DND-41 (cell line): ENCODE measurements at regions not wholly inside any gene's neighbourhood (a gene's known extent, or its start where the extent isn't known, plus 50 kb on each side); places are given as distances from the start of the nearest gene placed in this dataset.

Experiments used
- ATAC-seq: fragments of 200-7000 bp; cut with Tn5 transposase; 3 replicates; pipeline ENCODE4 v1.9.1; 2021; ENCODE audit warnings: low read depth; ENCODE audit not compliant: insufficient read depth
- DNase-seq: peaks from one replicate; pipeline ENCODE4 v3.0.0-alpha.2; 2020
- H2AFZ ChIP-seq: 2 replicates; pipeline ENCODE4 v1.6.0; 2012; ENCODE audit warnings: low read depth, low read length
- H3K27ac ChIP-seq: 2 replicates; pipeline ENCODE4 v1.5.1; 2012; ENCODE audit warnings: low read length, inconsistent platforms
- H3K27me3 ChIP-seq: fragments of 200-600 bp; sonication (generic); 2 replicates; pipeline ENCODE4 v1.6.0; 2012; ENCODE audit warnings: low read length, mild to moderate bottlenecking, inconsistent platforms; ENCODE audit not compliant: insufficient read depth, poor library complexity
- H3K36me3 ChIP-seq: 2 replicates; pipeline ENCODE4 v1.5.1; 2012; ENCODE audit warnings: low read length, inconsistent platforms; ENCODE audit not compliant: insufficient read depth
- H3K4me1 ChIP-seq: 2 replicates; pipeline ENCODE4 v1.5.1; 2012; ENCODE audit warnings: mild to moderate bottlenecking, low read length; ENCODE audit not compliant: insufficient read depth
- H3K4me2 ChIP-seq: 2 replicates; pipeline ENCODE4 v1.6.0; 2012; ENCODE audit warnings: mild to moderate bottlenecking, moderate library complexity, low read length, inconsistent platforms; ENCODE audit not compliant: insufficient read depth
- H3K4me3 ChIP-seq, 2 experiments: fragments of 200-600 bp in 1 of 2; shearing (Covaris generic) in 1 of 2; 2 replicates each; pipeline ENCODE4 v1.5.1; 2012 to 2016; ENCODE audit warnings: inconsistent platforms in 2 of 2, low read length in 2 of 2, mild to moderate bottlenecking in 2 of 2, low read depth in 1 of 2, moderate library complexity in 1 of 2
- H3K79me2 ChIP-seq: 2 replicates; pipeline ENCODE4 v1.6.0; 2012; ENCODE audit warnings: low read length, inconsistent platforms; ENCODE audit not compliant: insufficient read depth
- H3K9ac ChIP-seq: 2 replicates; pipeline ENCODE4 v1.6.0; 2012; ENCODE audit warnings: low read depth, mild to moderate bottlenecking, inconsistent platforms, low read length, moderate library complexity
- H3K9me3 ChIP-seq: 2 replicates; pipeline ENCODE4 v1.5.1; 2012; ENCODE audit warnings: low read length, moderate library complexity, mild to moderate bottlenecking, inconsistent platforms; ENCODE audit not compliant: insufficient read depth, severe bottlenecking
- H4K20me1 ChIP-seq: 2 replicates; pipeline ENCODE4 v1.6.0; 2012; ENCODE audit warnings: low read length; ENCODE audit not compliant: insufficient read depth
- EZH2 ChIP-seq: IDR thresholded peaks from 3 replicates; pipeline ENCODE4 v1.6.1; 2012; ENCODE audit warnings: borderline replicate concordance, low read depth, mild to moderate bottlenecking, moderate library complexity, low read length, inconsistent platforms; ENCODE audit not compliant: severe bottlenecking
- TF ChIP-seq, protein P1 (sequence below): IDR thresholded peaks from 2 replicates; pipeline ENCODE4 v1.5.1; 2012; ENCODE audit warnings: borderline replicate concordance, low read length, moderate library complexity, mild to moderate bottlenecking; ENCODE audit not compliant: poor library complexity, severe bottlenecking; ENCODE audit errors: extremely low read depth

DNA sequence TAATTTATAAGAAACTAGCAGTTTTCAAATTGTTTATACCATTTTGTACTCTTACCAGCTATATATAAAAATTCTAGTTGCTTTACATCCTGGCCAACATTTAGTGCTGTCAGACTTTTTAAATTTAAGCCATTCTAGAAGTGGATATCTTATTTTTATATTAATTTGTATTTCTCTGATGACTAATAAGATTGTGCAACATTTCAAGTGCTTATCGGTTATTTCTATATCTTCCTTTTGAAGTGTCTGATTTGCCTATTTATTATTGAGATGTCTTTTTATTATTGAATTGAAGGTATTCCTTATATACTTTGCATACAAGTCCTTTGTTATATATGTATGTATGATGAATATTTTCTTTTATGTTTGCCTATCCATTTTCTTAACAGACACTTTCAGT is 324.0 kb downstream of the ELAVL2 start:
- no peak overlapping the region for H2AFZ ChIP-seq
- TF ChIP-seq EZH2 = no peak
- TF ChIP-seq, protein P1, sequence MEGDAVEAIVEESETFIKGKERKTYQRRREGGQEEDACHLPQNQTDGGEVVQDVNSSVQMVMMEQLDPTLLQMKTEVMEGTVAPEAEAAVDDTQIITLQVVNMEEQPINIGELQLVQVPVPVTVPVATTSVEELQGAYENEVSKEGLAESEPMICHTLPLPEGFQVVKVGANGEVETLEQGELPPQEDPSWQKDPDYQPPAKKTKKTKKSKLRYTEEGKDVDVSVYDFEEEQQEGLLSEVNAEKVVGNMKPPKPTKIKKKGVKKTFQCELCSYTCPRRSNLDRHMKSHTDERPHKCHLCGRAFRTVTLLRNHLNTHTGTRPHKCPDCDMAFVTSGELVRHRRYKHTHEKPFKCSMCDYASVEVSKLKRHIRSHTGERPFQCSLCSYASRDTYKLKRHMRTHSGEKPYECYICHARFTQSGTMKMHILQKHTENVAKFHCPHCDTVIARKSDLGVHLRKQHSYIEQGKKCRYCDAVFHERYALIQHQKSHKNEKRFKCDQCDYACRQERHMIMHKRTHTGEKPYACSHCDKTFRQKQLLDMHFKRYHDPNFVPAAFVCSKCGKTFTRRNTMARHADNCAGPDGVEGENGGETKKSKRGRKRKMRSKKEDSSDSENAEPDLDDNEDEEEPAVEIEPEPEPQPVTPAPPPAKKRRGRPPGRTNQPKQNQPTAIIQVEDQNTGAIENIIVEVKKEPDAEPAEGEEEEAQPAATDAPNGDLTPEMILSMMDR = no peak
- no peaks in the 10 kb centered on the region for H4K20me1 ChIP-seq
- no peak for DNase-seq
- H3K27me3 ChIP-seq = no peaks in the 10 kb centered on the region
- H3K27ac ChIP-seq = no peak overlapping the region
- H3K9me3 ChIP-seq = no peaks in the 10 kb centered on the region
- no peaks in the 10 kb centered on the region for H3K4me1 ChIP-seq
- ATAC-seq = no peak
- no peak overlapping the region for H3K9ac ChIP-seq
- no peak overlapping the region for H3K4me2 ChIP-seq
- no peak overlapping the region for H3K4me3 ChIP-seq
- no peaks in the 10 kb centered on the region for H3K79me2 ChIP-seq
- H3K36me3 ChIP-seq = no peaks in the 10 kb centered on the region

DNA sequence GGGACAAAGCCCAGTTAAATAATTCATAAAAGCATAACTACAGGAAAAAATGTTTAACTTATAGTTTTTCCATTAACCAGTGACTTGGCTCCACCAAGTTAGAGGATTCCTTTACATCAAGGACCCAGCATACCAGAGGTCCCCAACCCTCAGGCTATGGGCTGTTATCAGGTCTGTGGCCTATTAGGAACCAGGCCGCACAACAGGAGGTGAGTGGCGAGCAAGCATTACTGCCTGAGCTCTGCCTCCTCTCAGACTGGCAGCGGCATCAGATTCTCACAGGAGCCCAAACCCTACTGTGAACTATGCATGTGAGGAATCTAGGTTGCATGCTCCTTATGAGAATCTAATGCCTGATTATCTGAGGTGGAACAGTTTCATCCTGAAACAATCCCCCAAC is 303.1 kb downstream of the ELAVL2 start:
- Histone ChIP-seq H3K79me2 (no peaks in the 10 kb centered on the region), H3K9me3 (no peaks in the 10 kb centered on the region), H3K4me2 (no peak overlapping the region), H4K20me1 (no peaks in the 10 kb centered on the region), H2AFZ (no peak overlapping the region), H3K9ac (no peak overlapping the region), H3K4me1 (no peaks in the 10 kb centered on the region), H3K4me3 (no peak overlapping the region), H3K27me3 (no peaks in the 10 kb centered on the region), H3K27ac (no peak overlapping the region), H3K36me3 (no peaks in the 10 kb centered on the region)
- no peak for TF ChIP-seq EZH2
- TF ChIP-seq, protein P1 = no peak
- DNase-seq (no peak), ATAC-seq (no peak)

DNA sequence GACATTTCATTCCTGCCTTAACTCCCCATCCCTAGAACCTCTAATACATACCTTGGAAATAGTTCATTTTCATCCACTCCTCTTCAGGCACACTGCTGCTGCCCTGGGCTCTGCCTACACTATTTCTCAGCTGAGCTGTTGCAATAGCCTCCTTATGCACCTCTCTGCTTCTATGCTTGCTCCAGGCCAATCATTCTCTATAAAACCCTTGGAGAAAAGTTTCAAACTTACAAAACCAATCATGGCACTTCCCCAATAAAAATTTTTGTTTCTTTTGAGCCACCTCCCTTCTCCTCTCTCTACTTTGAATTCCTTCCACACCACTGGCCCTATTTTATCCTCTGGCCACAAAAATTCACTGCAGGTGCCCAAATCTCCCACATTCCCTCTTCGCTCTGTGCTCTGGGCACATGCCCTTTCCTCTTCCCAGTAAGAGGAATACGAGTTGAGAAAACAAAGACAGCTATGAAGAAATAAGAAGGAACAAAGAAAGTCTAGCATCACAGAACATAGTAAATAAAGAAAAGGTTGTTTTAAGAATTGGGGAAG is 301.4 kb downstream of the ELAVL2 start:
- TF ChIP-seq EZH2 = no peak
- TF ChIP-seq, protein P1 = no peak
- H3K27me3 ChIP-seq = no peaks in the 10 kb centered on the region
- H3K4me1 ChIP-seq = no peaks in the 10 kb centered on the region
- no peak overlapping the region for H3K27ac ChIP-seq
- no peak overlapping the region for H3K4me2 ChIP-seq
- H4K20me1 ChIP-seq = no peaks in the 10 kb centered on the region
- H3K4me3 ChIP-seq = no peak overlapping the region
- no peaks in the 10 kb centered on the region for H3K79me2 ChIP-seq
- no peak overlapping the region for H3K9ac ChIP-seq
- DNase-seq = no peak
- no peaks in the 10 kb centered on the region for H3K9me3 ChIP-seq
- no peak overlapping the region for H2AFZ ChIP-seq
- no peak for ATAC-seq
- H3K36me3 ChIP-seq = no peaks in the 10 kb centered on the region

DNA sequence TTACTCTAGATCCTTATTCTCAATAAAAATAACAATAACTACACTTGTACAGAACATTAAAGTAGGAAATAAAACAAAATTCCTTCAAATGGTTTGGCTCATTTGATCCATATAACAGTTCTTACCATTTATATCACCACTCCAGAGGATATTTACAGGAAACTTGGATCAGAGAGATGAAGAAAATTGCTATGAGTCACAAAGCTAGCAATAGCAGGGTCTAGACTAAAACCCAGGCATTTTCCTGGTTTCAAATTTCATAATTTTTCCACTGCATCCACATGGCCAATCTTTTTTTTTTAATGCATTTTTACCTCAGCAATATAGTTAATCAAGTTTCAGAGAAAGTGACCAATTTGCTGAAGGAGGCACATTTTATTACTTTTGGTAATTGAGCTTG is 299.2 kb downstream of the ELAVL2 start:
- H3K27ac ChIP-seq = no peak overlapping the region
- no peaks in the 10 kb centered on the region for H3K4me1 ChIP-seq
- no peak for DNase-seq
- no peak overlapping the region for H2AFZ ChIP-seq
- no peak overlapping the region for H3K4me3 ChIP-seq
- no peaks in the 10 kb centered on the region for H3K79me2 ChIP-seq
- H3K27me3 ChIP-seq = no peaks in the 10 kb centered on the region
- no peaks in the 10 kb centered on the region for H4K20me1 ChIP-seq
- no peak for TF ChIP-seq EZH2
- TF ChIP-seq, protein P1 = no peak
- no peak for ATAC-seq
- no peak overlapping the region for H3K4me2 ChIP-seq
- H3K9me3 ChIP-seq = no peaks in the 10 kb centered on the region
- no peaks in the 10 kb centered on the region for H3K36me3 ChIP-seq
- no peak overlapping the region for H3K9ac ChIP-seq
